C4-2B (cell line): ENCODE measurements at regions not wholly inside any gene's neighbourhood (a gene's known extent, or its start where the extent isn't known, plus 50 kb on each side); places are given as distances from the start of the nearest gene placed in this dataset.

Source experiments
- CTCF ChIP-seq: fragments of 450-650 bp; conservative IDR thresholded peaks from 2 replicates; pipeline ENCODE4 v1.5.1; 2017; ENCODE audit warnings: mild to moderate bottlenecking
- ZFX ChIP-seq: fragments of 450-650 bp; IDR thresholded peaks from 2 replicates; pipeline ENCODE4 v1.6.1; 2017

- no peak for TF ChIP-seq CTCF
- TF ChIP-seq ZFX = no peak
Measured at GRCh38 chr7:84900215-84900614, 286.6 kb downstream of the SEMA3D start.
